HG03139 (cell line): ENCODE measurements at regions not wholly inside any gene's neighbourhood (a gene's known extent, or its start where the extent isn't known, plus 50 kb on each side); places are given as distances from the start of the nearest gene placed in this dataset.
"Not testable (repeated sequence)": the region's sequence is repeated elsewhere in the genome, so short reads cannot be mapped to it uniquely, and the experiment has no call there.

Experiments
- ATAC-seq: cut with Tn5 transposase; IDR thresholded peaks from one replicate; pipeline ENCODE4 v1.9.1; 2021; ENCODE audit not compliant: unreplicated experiment

DNA sequence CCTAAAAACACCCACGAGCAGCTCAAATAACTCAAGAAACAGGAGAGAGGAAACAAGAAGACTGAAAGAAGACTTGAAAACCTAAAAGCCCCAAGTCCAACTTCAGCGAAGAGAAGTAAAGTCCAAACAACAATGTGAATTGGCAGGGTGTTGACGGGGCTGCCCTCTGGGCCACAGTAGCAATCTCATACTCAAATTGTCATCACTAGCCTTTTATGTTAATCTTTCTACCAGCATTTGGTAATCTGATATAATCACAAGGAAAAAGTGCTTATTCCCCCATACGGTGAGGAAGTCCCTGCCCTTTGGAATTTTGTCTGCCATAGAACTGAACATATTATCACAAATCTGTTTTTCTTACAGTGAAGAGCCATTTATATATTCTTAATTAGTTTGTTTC is 51.5 kb upstream of the IFNE start:
- ATAC-seq: no peak

- no peak for ATAC-seq
These were observed 53.3 kb upstream of the IFNE start for GRCh38 chr9:21535396-21535795.

GRCh38 chr9:21542787-21543186 is 60.7 kb upstream of the IFNE start:
- ATAC-seq: no peak

- no peak for ATAC-seq
These were observed 61.1 kb upstream of the IFNE start for GRCh38 chr9:21543187-21543586.

GRCh38 chr9:21543816-21544215 is 61.7 kb upstream of the IFNE start:
- ATAC-seq: not testable (repeated sequence)

DNA sequence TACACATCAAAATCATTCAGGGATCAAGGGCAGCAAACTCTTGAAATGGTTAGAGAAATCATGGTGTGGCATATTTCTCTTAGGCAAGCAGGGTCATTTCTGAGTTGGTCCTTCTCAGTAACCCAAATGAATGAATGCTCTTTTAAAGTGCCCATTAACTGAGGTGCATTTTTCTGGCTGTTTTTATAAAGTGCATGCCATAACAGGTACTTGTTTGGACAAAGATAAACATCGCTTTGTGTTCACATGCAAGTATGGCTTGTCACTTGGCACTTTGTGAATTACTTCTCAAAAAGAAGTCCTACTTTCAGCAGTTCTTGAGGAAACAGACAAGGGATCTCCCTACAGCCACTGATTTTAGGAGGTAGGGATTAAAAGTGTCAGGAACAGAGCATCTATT is 64.8 kb upstream of the IFNE start:
- no peak for ATAC-seq

DNA sequence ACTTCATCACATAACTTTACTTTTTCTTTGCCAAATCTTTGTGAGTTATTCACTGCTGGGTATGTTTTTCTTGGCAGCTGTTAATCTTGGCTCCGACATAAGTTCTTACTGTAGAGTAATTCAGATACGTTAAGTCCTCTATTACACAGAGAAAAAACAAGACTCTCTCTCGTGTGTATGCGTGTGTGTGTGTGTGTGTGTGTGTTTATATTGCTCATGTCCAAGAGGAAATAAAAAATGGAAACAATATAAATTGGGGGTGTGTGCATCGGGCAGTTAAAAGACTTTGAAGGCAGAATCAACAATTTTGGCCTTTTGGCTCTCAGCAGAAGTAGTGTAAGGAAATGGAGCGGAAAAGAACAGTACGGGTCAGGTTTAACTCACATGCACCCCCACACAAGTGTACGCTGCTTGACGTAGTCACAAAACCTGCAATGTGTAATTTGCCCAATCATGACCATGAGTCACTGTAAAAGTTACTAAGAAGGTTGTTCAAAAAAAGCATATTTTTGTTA is 67.2 kb upstream of the IFNE start:
- ATAC-seq: no peak

- no peak for ATAC-seq
These were observed 67.8 kb upstream of the IFNE start for GRCh38 chr9:21549890-21550289.

DNA sequence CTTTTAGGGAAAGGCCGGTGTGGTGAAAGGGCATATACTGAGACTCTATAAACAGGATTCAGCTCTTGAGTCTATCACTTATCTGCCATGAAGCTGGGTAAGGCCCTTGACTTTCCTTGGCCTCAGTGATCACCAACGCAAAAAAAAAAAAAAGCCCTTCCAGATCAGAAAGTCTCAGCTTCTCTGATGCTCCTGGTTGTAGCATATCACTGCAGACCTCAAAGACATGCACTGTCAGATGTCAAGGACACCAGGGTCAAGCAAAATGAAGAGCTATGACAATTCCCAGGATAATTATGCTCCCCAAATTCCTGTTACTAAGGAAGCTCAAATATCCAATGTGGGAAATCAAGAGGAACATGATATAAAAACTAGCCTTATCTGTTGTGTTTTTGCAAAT is 68.3 kb upstream of the IFNE start:
- ATAC-seq: no peak

GRCh38 chr9:21551401-21551800 is 69.3 kb upstream of the IFNE start:
- ATAC-seq: no peak

- ATAC-seq: no peak
These were observed 70.4 kb upstream of the IFNE start for GRCh38 chr9:21552244-21553170.

DNA sequence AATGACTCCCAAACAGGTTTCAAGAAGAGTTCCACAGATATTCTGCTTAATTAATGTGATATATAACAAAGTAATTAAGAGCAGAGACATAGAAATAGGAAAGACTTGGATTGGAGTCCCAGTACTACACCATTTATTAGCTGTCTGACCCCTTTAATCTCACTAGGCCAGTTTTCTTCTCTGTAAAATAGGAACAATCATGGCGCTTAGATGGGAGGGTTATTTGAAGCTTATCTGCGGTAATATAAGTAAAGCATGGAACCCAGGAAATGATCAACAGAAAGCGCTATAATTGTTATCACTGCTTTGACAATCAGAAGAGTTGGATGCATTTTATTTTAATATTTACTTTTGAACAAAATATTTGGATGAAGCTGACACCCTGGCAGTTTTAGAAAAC is 71.3 kb upstream of the IFNE start:
- no peak for ATAC-seq

DNA sequence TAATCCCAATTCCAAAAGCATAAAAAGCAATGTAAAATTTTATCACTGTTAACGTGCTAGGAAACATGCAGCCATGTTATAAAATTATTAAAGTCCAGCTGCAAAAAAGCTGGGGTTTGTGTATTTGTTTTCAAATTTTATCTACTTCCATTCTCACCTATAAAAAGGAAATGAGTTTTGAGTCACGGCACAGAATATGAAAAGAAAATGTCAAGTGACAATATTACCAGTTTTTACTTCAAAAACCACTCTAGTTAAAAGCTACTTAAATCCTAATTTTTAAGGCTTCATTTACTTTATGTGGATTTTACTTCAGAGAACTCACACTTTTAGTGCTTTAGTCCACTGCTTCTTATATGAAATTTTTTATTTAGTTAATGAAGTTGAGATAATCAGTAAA is 72.7 kb upstream of the IFNE start:
- no peak for ATAC-seq

DNA sequence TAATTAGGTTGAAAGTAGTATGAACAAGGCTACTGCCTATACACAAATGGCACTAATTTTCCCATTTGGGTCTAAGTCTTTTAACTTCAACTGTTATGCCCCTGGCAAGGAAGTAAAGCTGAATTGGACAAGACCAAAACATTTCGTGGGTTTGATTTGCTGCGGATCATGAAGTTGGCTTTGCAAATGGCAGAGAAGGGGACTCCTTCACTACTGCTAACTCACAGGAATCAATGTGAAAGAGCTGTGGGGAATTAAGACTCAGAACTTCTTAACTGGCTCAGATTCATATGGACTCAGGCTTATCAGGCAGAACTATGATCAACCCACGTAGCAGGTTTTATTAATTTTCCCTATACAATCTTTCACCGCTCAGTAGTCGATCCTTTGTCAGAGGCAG is 73.8 kb upstream of the IFNE start:
- ATAC-seq: no peak

GRCh38 chr9:21556581-21557427 is 74.7 kb upstream of the IFNE start:
- no peak for ATAC-seq

GRCh38 chr9:21557428-21557768 is 75.3 kb upstream of the IFNE start:
- ATAC-seq: no peak

DNA sequence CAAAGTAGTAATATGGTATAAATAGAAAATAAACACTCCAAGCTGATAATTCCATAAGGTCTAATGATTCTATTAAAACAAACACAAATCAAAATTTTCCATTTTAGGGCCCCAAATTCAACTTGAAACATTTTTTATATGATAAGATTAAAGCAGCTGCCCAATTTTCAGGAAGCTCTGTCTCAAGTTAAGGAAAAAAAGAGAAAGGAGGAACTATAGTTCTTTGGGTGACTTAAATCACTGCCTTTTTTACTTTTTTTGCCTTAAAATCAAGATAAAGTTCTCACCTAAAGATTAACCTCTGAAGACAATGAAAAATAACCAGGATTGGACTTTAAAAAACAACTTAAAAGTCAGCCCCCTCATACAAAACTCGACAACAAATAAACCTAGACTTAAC is 76.0 kb upstream of the IFNE start:
- ATAC-seq: no peak

DNA sequence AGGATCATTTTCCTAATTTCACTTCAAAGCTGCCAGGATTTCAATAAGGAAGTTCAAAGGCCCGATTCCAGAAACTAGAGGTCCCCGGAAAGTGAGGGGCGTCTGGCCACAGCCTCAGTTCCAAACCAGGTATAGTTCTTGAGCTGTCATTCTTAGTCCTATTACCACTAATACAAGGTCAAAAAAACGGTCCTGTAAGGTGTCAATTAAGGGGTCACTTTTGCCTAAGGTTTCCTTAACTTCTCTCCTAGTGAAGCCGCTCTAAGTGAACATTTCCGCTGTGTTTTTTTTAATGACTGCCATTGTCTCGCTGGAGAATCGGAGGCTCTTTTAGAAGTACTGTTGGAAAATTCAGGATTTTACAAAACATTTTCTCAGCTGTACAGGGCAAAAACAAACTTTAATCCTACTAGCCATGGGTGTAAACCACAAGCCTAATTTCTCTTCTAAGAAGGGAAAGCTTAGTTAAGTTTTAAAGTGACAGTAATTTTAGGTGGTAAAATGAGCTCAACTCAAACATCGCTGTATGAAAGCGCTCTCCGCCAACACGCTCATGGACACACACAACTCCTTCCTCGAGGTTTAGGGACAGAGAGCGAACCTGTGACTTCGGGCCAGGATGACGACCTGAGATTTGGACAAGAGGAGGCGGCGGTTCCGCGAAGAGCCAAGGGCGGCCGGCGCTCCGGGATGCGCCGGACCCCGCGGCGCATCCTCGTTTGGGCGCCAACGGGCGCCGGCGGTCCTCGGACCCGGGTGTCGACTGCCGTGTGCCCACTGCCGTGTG is 76.7 kb upstream of the IFNE start:
- no peak for ATAC-seq

DNA sequence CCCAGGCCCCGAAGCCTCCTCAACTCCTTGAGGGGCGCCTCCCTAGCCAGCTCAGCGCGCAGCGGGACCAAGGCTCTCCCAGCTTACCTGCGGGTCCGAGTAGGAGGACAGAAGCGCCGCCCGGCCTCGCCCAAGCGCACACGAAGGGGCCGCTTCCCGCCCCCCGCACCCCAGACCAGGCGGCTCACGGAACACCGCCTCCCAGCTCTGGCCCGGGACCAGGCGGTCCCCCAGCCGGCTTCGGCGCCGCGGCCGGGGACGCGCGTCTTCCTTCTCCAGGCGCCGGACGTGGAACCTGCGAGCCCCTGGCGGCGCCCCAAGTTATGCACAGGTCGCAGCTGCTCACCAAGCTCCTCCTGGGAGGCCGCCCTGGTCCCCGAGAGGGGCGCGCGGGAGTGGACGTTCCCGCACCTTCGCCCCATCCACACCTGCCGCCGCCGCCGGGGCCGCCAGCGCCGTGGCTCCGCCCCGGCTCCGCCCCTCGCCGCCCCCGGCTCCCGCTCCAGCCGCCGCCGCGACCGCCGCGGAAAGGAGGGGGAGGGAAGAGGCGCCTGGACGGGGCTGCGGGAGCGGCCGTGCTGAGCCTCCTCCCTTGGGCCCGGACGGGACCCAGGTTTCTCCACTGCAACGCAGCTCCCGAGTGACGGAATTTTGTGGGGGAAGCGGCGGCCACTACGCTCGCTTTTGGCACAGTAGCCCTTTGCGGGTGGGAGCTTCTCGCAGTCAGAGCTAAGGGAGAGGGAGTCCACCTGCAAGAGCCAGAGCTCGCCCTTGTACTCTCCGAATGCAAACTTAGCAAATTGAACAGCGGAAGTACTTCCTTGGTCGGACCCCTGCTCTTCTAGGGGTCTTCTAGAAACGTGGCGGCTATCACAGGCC is 77.5 kb upstream of the IFNE start:
- ATAC-seq: no peak

DNA sequence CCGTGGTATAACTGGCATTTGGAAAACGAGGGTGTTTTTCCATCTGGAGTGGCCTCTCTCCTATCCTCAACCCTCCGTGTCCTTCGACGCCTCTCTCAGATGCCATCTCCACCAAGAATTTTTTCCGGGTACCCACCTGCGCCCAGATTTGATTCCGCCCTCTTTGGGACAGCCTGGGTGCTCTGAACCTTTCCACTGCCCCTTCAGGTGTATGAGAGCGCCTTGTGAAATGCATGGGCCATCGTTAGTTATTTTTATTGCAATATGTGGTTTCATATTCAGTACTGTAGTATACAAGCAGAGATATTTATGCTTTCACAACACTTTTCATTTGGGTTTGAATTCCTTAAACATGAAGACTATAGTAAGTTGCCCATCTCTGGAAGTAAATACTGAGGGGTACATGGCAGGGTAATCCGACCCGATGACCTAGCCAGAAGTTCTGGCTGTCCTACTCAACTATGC is 78.2 kb upstream of the IFNE start:
- no peak for ATAC-seq
